HAP-1 (cell line): ENCODE measurements at regions not wholly inside any gene's neighbourhood (a gene's known extent, or its start where the extent isn't known, plus 50 kb on each side); places are given as distances from the start of the nearest gene placed in this dataset.
"Not testable (repeated sequence)": the region's sequence is repeated elsewhere in the genome, so short reads cannot be mapped to it uniquely, and the experiment has no call there.

Experiments used
- DNase-seq, 2 experiments: peaks; one replicate each; pipeline ENCODE4 v3.0.0-alpha.2; 2016 to 2020; ENCODE audit warnings: low spot score in 2 of 2
- H3K27me3 ChIP-seq: fragments of 250-450 bp; sonication (Bioruptor Pico); 2 replicates; pipeline ENCODE4 v1.5.1; 2020; ENCODE audit warnings: low read depth, mild to moderate bottlenecking, moderate library complexity
- H3K36me3 ChIP-seq: fragments of 250-450 bp; sonication (Bioruptor Pico); replicated peaks from 2 replicates; pipeline ENCODE4 v1.5.1; 2020; ENCODE audit warnings: mild to moderate bottlenecking
- H3K4me1 ChIP-seq: fragments of 250-450 bp; sonication (Bioruptor Pico); 2 replicates; pipeline ENCODE4 v1.5.1; 2020; ENCODE audit warnings: mild to moderate bottlenecking
- H3K4me3 ChIP-seq: fragments of 250-450 bp; sonication (Bioruptor Pico); 2 replicates; pipeline ENCODE4 v1.5.1; 2020; ENCODE audit warnings: mild to moderate bottlenecking, moderate library complexity
- H3K9me3 ChIP-seq: fragments of 250-450 bp; sonication (Bioruptor Pico); 2 replicates; pipeline ENCODE4 v1.5.1; 2020; ENCODE audit warnings: mild to moderate bottlenecking, moderate library complexity
- in situ Hi-C: fragments of 300-500 bp; cut with MboI; formaldehyde crosslinking; loops from 3 replicates; pipeline ENCODE4 v1.14.3; 2020; ENCODE audit warnings: low sequenced_read_pairs, inconsistent platforms, mixed read lengths

DNA sequence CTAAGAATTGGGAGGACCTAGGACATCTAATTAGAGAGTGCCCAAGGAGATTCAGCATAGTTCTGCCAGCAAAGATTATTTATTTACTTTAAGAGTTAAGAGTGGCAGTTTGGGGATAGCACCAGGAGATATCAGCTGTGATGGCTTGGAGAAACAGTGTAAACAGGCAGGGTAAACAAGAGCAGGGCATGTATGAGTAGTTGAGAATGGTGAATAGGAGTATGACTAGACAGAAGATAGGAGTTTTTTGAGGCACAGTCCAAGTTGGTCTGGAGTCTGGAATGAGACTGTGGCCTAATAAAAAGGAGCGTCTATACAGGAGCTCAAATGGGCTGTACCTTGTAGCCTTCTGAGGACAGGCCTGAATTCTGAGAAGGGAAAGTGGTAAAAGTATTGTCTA lies 404.1 kb downstream of the BCKDHB start:
- H3K27me3 ChIP-seq, H3K36me3 ChIP-seq, DNase-seq, H3K9me3 ChIP-seq, H3K4me1 ChIP-seq, in situ Hi-C loops, H3K4me3 ChIP-seq: not testable (repeated sequence)

DNA sequence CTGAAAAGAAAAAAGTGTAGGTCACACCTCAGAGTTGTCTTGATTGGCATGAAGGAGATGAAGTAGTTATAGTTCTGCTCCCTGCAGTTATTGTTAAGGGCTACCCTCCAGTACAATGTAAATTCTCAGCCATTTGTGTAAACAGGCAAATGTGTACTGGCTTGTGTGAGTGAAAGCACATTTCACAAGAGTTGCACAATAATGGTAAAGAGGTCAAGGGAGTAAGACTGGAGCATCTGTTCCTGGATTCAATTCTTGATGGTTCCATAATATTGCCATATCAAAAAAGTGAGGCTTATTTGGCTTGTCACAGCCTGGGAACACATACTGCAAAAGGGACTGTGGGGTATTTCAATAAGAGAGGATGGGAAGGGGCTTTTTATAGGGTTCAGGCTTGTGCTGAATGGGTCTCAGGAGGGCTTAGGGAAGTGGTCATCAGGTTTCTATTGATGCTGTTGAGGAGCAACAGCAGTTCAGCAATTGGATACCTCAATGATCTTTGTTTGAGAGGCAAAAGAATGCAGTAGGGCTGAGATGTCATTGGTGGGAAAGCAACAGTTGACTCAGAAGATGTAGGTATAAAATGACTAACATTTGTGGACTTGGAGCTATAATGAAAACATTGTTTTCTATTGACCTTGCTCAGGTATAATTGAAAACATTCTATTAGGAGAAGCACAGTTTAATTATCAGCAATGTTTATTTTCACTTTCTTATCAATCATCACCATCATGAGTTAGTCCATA lies 402.6 kb downstream of the BCKDHB start:
- Histone ChIP-seq H3K4me1 (no peaks in the 10 kb centered on the region), H3K36me3 (no peaks in the 10 kb centered on the region), H3K27me3 (no peaks in the 10 kb centered on the region; the same call in 1 of the 2 replicates), H3K4me3 (no peak overlapping the region), H3K9me3 (no peaks in the 10 kb centered on the region)
- in situ Hi-C loops = no loop called here
- no peak for DNase-seq

DNA sequence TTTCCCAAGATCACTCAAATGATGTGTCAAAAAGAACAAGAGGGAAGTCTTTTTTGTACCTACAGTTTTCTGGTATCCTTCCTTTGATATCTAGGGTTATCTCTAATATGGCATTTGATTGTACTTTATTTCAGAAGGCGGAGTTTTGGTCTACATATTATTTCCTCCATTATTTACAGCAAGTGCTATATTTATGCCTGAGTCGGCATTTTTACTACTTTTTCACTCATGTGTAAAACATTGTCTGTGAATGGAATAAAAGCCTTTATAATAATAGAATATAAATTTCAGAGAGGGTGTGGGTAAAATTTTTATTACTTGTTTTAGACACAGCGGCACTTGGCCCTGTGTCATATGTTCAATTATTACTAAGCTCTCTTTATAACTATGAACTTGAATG lies 398.4 kb downstream of the BCKDHB start:
- H3K27me3 ChIP-seq = peaks cover 6% of the 10 kb centered on the region
- H3K9me3 ChIP-seq = no peaks in the 10 kb centered on the region
- no peak for DNase-seq
- in situ Hi-C loops = no loop called here
- no peak overlapping the region for H3K4me3 ChIP-seq
- H3K36me3 ChIP-seq = no peaks in the 10 kb centered on the region
- H3K4me1 ChIP-seq = no peaks in the 10 kb centered on the region

GRCh38 chr6:80503660-80504059 lies 397.2 kb downstream of the BCKDHB start:
- DNase-seq = no peak
- in situ Hi-C loops = no loop called here
- H3K4me1 ChIP-seq = no peaks in the 10 kb centered on the region
- peaks cover 6% of the 10 kb centered on the region for H3K27me3 ChIP-seq
- no peaks in the 10 kb centered on the region for H3K36me3 ChIP-seq
- no peaks in the 10 kb centered on the region for H3K9me3 ChIP-seq
- no peak overlapping the region for H3K4me3 ChIP-seq

DNA sequence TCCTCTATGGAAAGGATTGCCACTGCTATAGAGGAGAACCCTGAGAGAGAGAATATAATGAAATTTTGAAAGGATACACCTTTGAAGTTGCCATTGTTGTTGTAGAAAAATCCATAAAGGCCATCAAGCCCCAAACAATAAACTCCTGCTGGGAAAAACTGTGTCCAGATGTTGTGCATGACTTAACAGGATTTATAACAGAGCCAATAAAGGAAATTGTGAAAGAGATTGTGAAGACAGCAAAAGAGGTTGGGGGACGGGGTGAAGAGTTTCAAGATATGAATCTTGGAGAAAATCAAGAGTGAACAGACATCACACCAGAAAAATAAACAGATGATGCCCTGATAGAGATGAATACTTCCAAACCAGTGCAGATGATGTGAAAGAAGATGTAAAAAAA lies 396.4 kb downstream of the BCKDHB start:
- Histone ChIP-seq H3K4me3 (no peak overlapping the region), H3K4me1 (no peaks in the 10 kb centered on the region), H3K36me3 (no peaks in the 10 kb centered on the region), H3K9me3 (no peaks in the 10 kb centered on the region), H3K27me3 (peaks cover 6% of the 10 kb centered on the region)
- DNase-seq = no peak
- in situ Hi-C loops = no loop called here

- no peak for DNase-seq
- no peaks in the 10 kb centered on the region for H3K36me3 ChIP-seq
- H3K9me3 ChIP-seq = no peaks in the 10 kb centered on the region
- in situ Hi-C loops = no loop called here
- H3K4me1 ChIP-seq = no peaks in the 10 kb centered on the region
- peaks cover 6% of the 10 kb centered on the region for H3K27me3 ChIP-seq
- H3K4me3 ChIP-seq = no peak overlapping the region
Observed at GRCh38 chr6:80501636-80502035, 395.2 kb downstream of the BCKDHB start.

DNA sequence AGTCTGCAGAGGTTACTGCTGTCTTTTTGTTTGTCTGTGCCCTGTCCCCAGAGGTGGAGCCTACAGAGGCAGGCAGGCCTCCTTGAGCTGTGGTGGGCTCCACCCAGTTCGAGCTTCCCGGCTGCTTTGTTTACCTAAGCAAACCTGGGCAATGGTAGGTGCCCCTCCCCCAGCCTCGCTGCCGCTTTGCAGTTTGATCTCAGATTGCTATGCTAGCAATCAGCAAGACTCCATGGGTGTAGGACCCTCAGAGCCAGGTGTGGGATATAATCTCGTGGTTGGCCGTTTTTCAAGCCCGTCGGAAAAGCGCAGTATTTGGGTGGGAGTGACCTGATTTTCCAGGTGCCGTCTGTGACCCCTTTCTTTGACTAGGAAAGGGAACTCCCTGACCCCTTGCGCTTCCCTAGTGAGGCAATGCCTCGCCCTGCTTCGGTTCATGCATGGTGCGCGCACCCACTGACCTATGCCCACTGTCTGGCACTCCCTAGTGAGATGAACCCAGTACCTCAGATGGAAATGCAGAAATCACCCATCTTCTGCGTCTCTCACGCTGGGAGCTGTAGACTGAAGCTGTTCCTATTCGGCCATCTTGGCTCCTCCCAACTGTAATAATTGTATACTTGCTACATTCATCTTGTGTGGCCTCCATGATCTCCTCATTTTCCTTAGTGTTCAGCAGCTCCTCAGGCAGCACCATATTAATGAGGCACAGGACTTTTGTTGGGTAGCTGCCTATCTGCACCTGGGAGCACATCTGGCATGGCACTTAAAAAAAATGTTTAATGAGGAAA lies 391.4 kb downstream of the BCKDHB start:
- in situ Hi-C loops, H3K27me3 ChIP-seq, H3K4me3 ChIP-seq, DNase-seq, H3K4me1 ChIP-seq, H3K36me3 ChIP-seq, H3K9me3 ChIP-seq: not testable (repeated sequence)

DNA sequence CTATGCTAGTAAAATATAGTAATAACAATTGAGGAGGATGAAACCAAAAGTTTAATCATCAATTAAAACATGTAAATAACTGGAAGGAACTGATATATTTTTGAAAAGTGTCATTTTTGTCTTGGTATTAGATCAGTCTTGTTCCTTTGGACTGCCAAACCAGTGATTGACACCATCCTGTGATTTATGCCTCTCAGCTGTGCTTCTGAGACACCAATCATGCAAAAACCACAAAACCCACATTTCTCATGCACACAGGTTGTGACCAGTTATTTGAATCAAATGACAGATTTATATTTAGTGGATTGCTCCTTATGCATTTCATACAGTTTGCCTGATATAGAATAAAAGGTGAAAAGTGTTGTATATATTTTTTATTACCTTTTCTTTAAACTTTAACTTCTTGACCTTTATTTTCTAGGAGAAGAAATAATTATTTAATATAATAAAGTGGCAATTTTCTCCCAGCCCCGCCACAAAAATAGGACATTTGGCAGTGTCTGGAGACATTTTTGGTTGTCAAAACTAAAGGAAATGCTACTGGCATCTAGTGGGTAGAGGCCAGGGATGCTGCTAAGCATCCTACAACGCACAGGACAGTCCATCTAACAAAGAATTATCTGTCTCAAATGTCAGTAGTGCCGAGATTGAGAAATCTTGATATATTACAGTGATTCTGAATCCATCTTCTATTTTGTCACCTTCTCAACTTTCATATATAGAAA lies 383.6 kb downstream of the BCKDHB start:
- DNase-seq = no peak
- in situ Hi-C loops = no loop called here
- Histone ChIP-seq H3K9me3 (no peaks in the 10 kb centered on the region), H3K27me3 (no peaks in the 10 kb centered on the region), H3K4me1 (no peaks in the 10 kb centered on the region), H3K4me3 (no peak overlapping the region), H3K36me3 (no peaks in the 10 kb centered on the region)

- Histone ChIP-seq H3K36me3 (no peaks in the 10 kb centered on the region), H3K4me1 (no peaks in the 10 kb centered on the region), H3K4me3 (no peak overlapping the region), H3K9me3 (no peaks in the 10 kb centered on the region), H3K27me3 (no peaks in the 10 kb centered on the region)
- DNase-seq = no peak
- in situ Hi-C loops = no loop called here
Observed at GRCh38 chr6:80488190-80488589, 381.7 kb downstream of the BCKDHB start.

DNA sequence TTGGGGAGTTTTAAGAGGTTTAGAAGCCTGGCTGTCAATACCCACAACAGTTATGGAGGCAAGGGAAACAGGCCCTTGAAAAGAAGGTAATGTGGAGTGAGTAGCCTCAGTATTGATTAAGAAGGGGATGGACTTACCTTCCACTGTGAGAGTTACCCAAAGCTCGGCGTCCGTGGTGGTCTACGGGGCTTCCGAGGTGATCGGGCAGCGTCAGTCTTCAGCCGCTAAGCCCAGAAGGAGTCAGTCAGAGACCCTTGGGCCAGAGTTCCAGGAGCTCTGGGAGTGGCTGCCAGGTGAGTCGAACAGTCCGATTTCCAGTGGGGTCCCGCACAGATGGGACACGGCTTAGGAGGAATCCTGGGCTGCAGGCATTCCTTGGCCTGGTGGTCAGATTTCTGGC lies 379.0 kb downstream of the BCKDHB start:
- H3K36me3 ChIP-seq, H3K27me3 ChIP-seq, H3K4me1 ChIP-seq, DNase-seq, H3K9me3 ChIP-seq, in situ Hi-C loops, H3K4me3 ChIP-seq: not testable (repeated sequence)

DNA sequence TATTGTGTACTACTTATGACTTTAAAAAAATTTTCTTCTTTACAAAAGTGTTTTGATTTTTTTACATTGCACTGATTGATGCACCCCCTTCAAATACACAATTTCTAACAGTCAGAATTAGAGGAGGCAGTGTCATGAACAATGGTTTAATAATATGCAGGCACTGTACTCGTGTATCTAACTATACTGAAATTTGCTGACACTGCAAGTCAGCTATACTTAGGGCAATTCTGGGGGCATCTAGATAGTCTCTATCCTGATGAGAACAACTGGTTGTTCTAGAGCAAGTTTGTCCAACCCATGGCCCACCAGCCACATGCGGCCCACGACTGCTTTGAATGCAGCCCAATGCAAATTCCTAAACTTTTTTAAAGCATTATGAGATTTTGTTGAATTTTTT lies 375.6 kb downstream of the BCKDHB start:
- no peak for DNase-seq
- in situ Hi-C loops = no loop called here
- H3K4me1 ChIP-seq = no peaks in the 10 kb centered on the region
- no peaks in the 10 kb centered on the region for H3K27me3 ChIP-seq
- no peaks in the 10 kb centered on the region for H3K36me3 ChIP-seq
- no peak overlapping the region for H3K4me3 ChIP-seq
- no peaks in the 10 kb centered on the region for H3K9me3 ChIP-seq

DNA sequence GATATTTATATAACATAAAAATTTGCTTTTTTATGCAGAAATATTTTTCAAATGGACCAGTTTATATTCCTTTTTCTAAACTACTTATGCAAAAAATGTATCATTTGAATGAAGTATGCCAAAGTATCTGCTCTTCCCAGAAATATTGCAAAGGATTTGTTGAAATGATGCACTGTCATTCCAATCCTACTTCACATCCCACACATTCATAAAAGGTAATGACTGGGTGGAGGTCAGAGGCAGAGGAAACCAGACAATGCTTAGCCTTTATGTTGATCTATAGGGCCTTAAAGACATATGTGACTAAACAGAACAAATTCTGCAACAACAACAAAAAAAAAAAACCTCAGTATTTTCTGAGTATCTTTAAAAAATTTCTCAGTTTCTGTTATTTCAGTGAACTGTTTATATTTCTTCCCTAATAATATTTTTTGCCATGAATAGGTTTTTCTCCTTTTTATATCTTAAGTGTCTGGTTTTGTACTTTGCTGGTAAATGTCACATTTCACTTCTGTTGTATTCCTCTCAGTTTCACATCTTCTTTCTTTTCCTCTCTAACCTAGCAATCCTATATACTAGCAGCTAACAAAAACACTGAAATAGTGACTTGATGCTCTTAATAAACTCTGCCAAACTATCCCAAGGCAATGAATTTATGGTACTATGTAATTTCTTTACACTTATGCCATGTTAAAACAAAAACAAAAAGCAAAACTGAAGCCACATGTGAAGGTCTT lies 374.1 kb downstream of the BCKDHB start:
- DNase-seq = no peak
- no peaks in the 10 kb centered on the region for H3K4me1 ChIP-seq
- no peaks in the 10 kb centered on the region for H3K36me3 ChIP-seq
- in situ Hi-C loops = no loop called here
- no peaks in the 10 kb centered on the region for H3K27me3 ChIP-seq
- H3K4me3 ChIP-seq = no peak overlapping the region
- H3K9me3 ChIP-seq = no peaks in the 10 kb centered on the region

DNA sequence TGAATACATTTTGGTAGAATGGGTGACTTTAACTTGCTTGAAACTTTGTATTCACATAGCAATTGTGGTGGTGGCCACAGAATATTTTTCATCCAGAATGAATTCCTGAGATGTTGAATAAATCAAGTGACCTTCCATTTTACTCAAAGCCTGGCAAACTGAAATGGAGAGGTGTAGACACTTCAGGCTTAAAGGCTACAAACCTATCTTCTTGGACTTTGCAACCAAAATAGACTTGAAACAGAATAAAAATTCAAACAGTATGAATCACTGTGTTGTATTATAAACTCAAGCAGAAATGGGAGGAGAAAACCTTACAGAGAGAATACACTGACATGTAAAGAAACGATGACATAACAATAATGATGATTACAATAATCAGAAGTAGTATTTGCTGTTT lies 371.6 kb downstream of the BCKDHB start:
- H3K4me1 ChIP-seq = no peaks in the 10 kb centered on the region
- no peaks in the 10 kb centered on the region for H3K27me3 ChIP-seq
- H3K9me3 ChIP-seq = no peaks in the 10 kb centered on the region
- no peak for DNase-seq
- no peak overlapping the region for H3K4me3 ChIP-seq
- in situ Hi-C loops = no loop called here
- no peaks in the 10 kb centered on the region for H3K36me3 ChIP-seq
